Caki2 (cell line): ENCODE measurements at regions not wholly inside any gene's neighbourhood (a gene's known extent, or its start where the extent isn't known, plus 50 kb on each side); places are given as distances from the start of the nearest gene placed in this dataset.

Experiments used
- DNase-seq: peaks from one replicate; pipeline ENCODE4 v3.0.0-alpha.2; 2015; ENCODE audit warnings: low read depth
- in situ Hi-C: cut with HindIII; loops from 2 replicates; pipeline ENCODE4 v1.10.0; 2016; ENCODE audit warnings: low sequenced_read_pairs, low pct_unique_long_range_greater_than_20kb, mixed read lengths

DNA sequence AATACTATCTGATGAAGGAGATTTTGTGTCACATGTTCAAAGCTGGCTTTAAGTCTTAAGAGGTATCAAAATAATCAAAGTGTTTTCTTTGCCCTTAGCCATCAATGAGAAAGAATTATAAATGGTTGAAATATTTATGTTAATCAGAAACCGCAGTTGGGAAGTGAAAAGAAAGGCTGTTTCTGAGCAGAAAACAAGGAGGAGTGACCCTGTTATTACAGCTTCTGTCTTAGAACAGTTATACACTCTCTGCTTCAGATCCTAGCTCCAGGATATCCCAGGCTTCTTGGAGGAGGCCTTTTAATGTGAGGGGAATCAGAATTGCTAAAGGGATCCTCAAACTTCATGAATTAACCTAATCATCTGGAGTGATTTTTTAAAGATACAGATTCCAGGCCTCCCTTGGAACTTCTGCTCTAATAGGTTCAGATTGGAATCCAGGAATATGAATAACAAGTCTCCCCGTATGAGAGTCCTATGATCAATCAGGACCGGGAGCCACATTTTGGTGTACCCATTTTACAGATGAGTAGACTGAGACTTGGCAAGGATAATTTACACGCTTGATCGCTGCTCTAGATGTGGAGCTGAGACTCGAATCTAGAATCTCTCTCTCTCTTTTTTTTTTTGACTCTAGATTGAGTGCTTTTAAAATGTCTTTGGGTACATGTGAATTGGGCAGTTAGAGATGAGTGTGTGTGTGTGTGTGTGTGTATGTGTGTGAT, 50.8 kb upstream of the JAG1 start:
- in situ Hi-C loops = no loop called here
- DNase-seq = no peak

DNA sequence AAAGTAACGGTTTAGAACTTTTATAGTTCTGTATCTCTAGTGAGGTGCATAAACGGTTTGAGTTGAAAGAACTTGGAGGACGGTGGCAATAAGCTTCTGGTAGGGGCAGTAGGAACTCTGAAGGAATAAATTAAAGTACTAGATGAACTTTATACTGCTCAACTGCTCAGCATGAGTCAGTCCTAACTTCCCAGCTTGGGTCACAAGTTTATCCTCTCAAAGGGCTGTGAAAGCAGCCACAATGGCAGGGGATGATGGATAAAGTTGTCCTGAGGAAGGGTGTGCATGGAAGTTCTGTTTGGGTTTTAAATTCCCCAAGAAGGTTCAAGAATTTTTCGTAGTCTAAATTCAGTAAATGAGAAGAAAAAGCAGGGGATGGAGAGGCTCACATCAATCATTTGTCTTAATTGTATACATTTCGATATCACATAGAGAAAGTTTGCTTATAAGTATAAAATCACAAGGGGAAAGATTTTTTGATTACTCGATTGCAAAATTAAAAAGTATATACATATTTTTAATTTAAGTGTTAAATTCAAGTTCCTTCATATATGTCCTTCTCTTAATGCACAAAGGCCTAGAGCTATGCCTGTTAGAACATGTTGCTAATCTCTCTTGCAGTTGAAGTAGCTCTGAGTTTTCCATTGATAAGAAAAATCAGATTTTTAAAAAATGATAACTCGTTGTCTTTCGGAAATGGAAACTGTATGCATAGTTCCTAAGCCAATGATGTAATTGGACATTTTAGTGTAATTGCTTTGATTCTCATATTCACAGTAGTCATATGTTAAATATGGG, 55.3 kb upstream of the JAG1 start:
- in situ Hi-C loops = no loop called here

GRCh38 chr20:10729785-10730184, 56.0 kb upstream of the JAG1 start:
- in situ Hi-C loops = no loop called here
- DNase-seq = no peak

More for the DNA sequence above, 55.3 kb upstream of the JAG1 start:
- DNase-seq = no peak

GRCh38 chr20:10730629-10731183, 56.9 kb upstream of the JAG1 start:
- in situ Hi-C loops = no loop called here

GRCh38 chr20:10731190-10731965, 57.6 kb upstream of the JAG1 start:
- peak; percentile 40 for DNase-seq
- in situ Hi-C loops = no loop called here

More at GRCh38 chr20:10730629-10731183, 56.9 kb upstream of the JAG1 start:
- DNase-seq = no peak

GRCh38 chr20:10733122-10733521, 59.3 kb upstream of the JAG1 start:
- in situ Hi-C loops = no loop called here
- DNase-seq = no peak

DNA sequence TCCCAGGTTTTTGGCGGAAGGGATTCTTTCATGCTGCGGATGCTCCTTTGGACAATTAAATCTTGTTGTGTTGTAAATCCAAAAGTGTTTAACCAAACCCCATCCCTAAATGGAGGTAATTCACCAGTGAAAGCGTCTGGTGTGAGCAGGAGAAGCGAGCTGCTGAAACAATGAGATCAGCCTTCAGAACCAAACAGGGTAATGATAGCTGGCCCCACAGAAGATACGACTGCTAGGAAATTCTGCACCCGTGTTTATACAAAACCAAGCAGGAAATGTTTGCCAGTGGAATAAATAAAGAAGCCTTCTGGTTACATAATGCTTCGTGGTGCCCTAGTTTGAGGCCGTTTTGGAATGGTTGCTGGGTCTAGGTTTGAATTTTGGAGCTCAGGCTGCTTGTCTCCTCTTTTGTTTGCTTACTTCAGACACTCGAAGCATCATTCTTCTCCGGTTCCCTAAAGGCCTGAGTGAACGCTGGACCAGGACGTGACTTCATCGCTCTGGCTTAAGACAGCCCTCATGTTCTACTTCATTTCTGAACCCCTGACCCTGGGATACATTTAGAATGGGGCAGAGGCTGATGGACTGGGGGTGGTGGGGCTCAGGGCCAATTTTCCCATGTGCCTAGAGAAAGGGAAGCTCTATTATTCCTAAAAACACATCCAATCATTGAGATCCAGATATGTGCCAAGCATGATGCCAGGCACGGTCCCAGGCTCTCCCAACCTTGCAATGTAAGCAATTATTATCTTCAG, 61.6 kb upstream of the JAG1 start:
- DNase-seq = no peak
- in situ Hi-C loops = no loop called here

DNA sequence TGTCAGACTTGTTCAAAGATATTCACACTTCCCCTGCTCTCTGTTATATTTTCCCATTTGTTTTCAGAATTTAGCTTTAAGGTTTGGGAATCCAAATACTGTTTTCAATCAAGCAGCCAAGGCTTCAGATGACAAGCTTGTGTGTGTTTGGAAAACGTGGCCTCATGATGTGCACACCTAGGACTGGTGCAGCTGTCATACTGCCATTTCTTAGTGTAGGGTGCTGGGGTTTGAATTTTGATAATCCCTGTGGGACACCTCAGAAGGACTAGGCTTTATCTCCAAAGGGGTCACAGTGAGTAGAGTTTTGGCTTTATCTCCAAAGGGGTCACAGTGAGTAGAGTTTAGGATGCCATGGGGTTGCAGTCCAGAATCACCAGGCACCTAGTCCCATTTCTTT, 65.3 kb upstream of the JAG1 start:
- in situ Hi-C loops = no loop called here

GRCh38 chr20:10739566-10739965, 65.8 kb upstream of the JAG1 start:
- in situ Hi-C loops = no loop called here
- DNase-seq = no peak

More for the DNA sequence above, 65.3 kb upstream of the JAG1 start:
- DNase-seq = no peak

GRCh38 chr20:10741060-10741459, 67.3 kb upstream of the JAG1 start:
- in situ Hi-C loops = no loop called here
- no peak for DNase-seq

DNA sequence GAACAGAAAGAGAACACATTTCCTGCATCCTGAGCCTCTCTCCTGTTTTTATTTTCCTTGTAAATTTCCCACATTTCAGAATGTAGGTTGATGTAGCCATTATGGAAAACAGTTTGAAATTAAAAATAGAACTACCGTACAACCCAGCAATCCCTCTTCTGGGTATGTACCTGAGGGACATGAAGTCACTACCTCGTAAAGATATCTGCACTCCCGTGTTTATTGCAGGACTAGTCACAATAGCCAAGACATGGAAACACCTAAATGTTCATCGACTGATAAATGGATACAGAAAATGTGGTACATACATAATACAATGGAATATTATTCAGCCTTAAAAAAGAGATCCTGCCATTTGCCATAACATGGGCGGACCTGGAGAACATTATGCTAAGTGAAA, 72.0 kb upstream of the JAG1 start:
- no peak for DNase-seq
- in situ Hi-C loops = no loop called here

DNA sequence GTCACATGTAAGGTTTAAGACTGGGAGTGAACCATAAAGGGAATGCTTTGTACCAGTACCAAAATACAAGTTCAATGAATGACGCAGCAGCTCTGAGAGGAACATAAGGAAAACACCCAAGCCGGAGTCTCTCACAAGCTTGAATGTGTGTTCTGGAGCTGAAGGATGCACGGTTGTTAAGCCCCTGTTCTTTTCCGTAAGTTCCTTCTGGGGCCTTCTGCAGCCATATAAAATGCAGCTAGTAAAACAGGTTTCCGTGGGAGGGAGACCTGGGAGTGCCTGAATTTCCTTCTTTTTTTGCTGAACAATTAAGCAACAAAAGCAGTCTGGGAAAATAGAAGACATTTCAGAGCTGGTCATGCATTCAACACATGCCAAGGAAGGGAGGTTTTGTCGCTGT, 73.2 kb upstream of the JAG1 start:
- no peak for DNase-seq
- in situ Hi-C loops = no loop called here

GRCh38 chr20:10749084-10749483, 75.3 kb upstream of the JAG1 start:
- DNase-seq = no peak
- in situ Hi-C loops = no loop called here

DNA sequence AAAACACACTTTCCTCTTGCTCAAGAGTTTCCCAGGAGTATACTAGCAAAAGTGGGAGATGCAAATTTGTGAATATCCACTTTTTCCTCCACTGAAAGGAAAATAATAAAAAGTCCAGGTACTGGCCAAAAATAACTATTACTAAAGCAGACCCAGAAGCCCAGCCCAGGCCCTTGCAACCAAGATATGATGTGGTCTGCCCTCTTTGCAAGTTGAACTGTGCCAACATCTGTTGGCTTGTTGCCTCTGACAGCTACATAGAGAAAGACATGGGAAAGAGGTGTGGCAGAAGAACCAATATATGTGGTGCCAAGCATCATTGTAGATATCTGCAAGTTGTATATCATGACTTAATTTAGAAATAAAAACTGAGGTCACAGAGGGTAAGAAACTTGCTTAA, 78.4 kb upstream of the JAG1 start:
- in situ Hi-C loops = no loop called here
- no peak for DNase-seq

GRCh38 chr20:10754824-10755223, 81.0 kb upstream of the JAG1 start:
- no peak for DNase-seq
- in situ Hi-C loops = no loop called here

DNA sequence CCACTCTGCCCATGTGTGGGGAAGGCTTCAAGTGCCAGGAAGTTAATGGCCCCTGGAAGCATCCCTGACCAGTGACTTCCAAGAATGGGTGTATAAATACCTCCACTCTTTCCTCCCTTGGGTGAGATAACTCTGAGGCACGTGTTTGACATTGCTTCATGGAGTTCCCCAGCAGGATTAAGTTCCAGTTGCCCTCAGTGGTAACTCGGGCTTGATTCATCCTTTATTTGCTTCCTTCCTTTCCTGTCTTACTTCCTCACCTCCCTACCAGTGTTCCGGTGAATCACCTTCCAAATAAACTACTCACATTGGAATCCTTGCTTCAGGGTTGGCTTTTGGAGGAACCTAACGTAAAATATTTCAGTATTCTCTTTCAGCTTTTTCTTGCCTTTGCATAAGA, 84.6 kb upstream of the JAG1 start:
- in situ Hi-C loops = no loop called here
- no peak for DNase-seq

GRCh38 chr20:10761232-10761631, 87.4 kb upstream of the JAG1 start:
- in situ Hi-C loops = no loop called here
- DNase-seq = no peak

GRCh38 chr20:10761786-10762185, 88.0 kb upstream of the JAG1 start:
- no peak for DNase-seq
- in situ Hi-C loops = no loop called here
